Ovary (tissue), 7 donors: ENCODE measurements at regions not wholly inside any gene's neighbourhood (a gene's known extent, or its start where the extent isn't known, plus 50 kb on each side); places are given as distances from the start of the nearest gene placed in this dataset.

Experiments used
- DNase-seq, 5 donors: peaks; one replicate each; pipeline ENCODE4 v3.0.0-alpha.2; 2019 to 2020
- H3K27ac ChIP-seq, 2 donors: fragments of 200-600 bp; one replicate each; pipeline versions ENCODE4 v1.5.1 to v1.8.0; 2019 to 2022
- H3K27me3 ChIP-seq: fragments of 200-600 bp; one replicate; pipeline ENCODE4 v1.8.0; 2022
- H3K36me3 ChIP-seq: fragments of 200-600 bp; sonication (generic); one replicate; pipeline ENCODE4 v1.5.1; 2019
- H3K4me1 ChIP-seq: one replicate; pipeline ENCODE4 v1.8.1; 2013; ENCODE audit warnings: mild to moderate bottlenecking, moderate library complexity; ENCODE audit not compliant: insufficient read depth
- H3K4me3 ChIP-seq: fragments of 200-600 bp; sonication (generic); one replicate; pipeline ENCODE4 v1.5.1; 2017
- H3K9me3 ChIP-seq, 2 donors: fragments of 200-600 bp in 1 of 2; sonication (generic) in 1 of 2; one replicate each; pipeline versions ENCODE4 v1.5.1 to v1.8.1; 2013 to 2019; ENCODE audit warnings: mild to moderate bottlenecking in 1 of 2, moderate library complexity in 1 of 2
- EP300 ChIP-seq: sonication (generic); formaldehyde crosslinking; IDR thresholded peaks from one replicate; pipeline ENCODE4 v1.6.1; 2017; ENCODE audit warnings: antibody characterized with exemption
- POLR2A ChIP-seq: fragments of 450-650 bp; IDR thresholded peaks from one replicate; pipeline ENCODE4 v1.6.1; 2017; ENCODE audit warnings: antibody characterized with exemption, mild to moderate bottlenecking, moderate library complexity
- WGBS, 3 donors: extraction: QIAGEN DNeasy Blood & Tissue Kit in 1 of 3; methylation state at CpG; one replicate each; pipeline versions ENCODE4 v1.1.5 to v1.1.7; 2013 to 2017; 5-methylcytosine and 5-hydroxymethylcytosine counted together
- intact Hi-C, 4 donors: fragments of 100-400 bp; cut with DNase I; formaldehyde crosslinking; loops; one replicate each; pipeline versions ENCODE4 v1.11.0 to v1.15.1; 2022 to 2023
- TF ChIP-seq, protein P1 (sequence below), 3 donors: fragments of 450-650 bp in 2 of 3; fragments of 200-600 bp in 1 of 3; IDR thresholded peaks; one replicate each; pipeline versions ENCODE4 v1.5.1 to v1.8.0; 2016 to 2022; ENCODE audit warnings: antibody characterized with exemption in 3 of 3, mild to moderate bottlenecking in 1 of 3
- donor health status: DM: no; HTN: no; CAD: no; lungs with moderate emphysema.
- donor health status: DM: no; HTN: no; CAD: no.
- donor health status: Bipolar disorder and iron deficiency.
- donor health status: DM: no; HTN: no; CAD: no.
- donor health status: DM: yes; HTN: yes; CAD: no.

- H3K27ac ChIP-seq: no peak overlapping the region
- 69 to 78% (median 78%) methylated on average over 5 of the region's 5 CpGs for whole genome bisulfite sequencing, 3 donors
- TF ChIP-seq EP300 (no peak), POLR2A (no peak)
- TF ChIP-seq, protein P1, sequence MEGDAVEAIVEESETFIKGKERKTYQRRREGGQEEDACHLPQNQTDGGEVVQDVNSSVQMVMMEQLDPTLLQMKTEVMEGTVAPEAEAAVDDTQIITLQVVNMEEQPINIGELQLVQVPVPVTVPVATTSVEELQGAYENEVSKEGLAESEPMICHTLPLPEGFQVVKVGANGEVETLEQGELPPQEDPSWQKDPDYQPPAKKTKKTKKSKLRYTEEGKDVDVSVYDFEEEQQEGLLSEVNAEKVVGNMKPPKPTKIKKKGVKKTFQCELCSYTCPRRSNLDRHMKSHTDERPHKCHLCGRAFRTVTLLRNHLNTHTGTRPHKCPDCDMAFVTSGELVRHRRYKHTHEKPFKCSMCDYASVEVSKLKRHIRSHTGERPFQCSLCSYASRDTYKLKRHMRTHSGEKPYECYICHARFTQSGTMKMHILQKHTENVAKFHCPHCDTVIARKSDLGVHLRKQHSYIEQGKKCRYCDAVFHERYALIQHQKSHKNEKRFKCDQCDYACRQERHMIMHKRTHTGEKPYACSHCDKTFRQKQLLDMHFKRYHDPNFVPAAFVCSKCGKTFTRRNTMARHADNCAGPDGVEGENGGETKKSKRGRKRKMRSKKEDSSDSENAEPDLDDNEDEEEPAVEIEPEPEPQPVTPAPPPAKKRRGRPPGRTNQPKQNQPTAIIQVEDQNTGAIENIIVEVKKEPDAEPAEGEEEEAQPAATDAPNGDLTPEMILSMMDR (IDR thresholded peaks at IDR 0.05): no peak
- no peak overlapping the region for H3K4me3 ChIP-seq
- H3K27me3 ChIP-seq: no peaks in the 10 kb centered on the region
- no peaks in the 10 kb centered on the region for H3K4me1 ChIP-seq
- intact Hi-C loops: no loop called here
- no peaks in the 10 kb centered on the region for H3K36me3 ChIP-seq
- DNase-seq: no peak
- H3K9me3 ChIP-seq: no peaks in the 10 kb centered on the region
Observed at GRCh38 chr9:91489361-91489899, 65.8 kb upstream of the NFIL3 start.

DNA sequence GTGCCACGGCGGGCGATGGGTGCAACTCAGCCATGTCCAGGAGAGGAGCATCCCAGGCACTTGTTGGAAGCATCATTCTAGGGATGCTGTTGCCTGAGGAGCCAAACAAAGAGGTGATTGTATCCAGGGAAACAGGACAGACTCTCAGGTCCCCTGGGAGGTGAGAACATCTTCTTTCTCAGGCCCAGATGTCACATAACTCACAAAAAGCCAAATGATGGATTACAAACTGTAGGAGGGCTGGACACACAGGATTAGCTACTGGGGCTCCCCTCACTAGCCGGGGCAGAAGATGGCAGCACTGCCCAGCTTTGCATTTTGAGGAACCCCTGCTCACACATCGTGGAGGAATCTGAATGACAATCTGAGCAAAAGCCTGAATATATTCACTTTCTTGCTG lies 64.7 kb upstream of the NFIL3 start:
- no peaks in the 10 kb centered on the region for H3K9me3 ChIP-seq
- DNase-seq: no peak
- no peak overlapping the region for H3K4me3 ChIP-seq
- intact Hi-C loops: no loop called here
- H3K27ac ChIP-seq: no peak overlapping the region
- 82 to 89% (median 87%) methylated on average over 5 of the region's 5 CpGs for WGBS, 3 donors
- no peaks in the 10 kb centered on the region for H3K27me3 ChIP-seq
- H3K4me1 ChIP-seq: peaks cover 6% of the 10 kb centered on the region
- H3K36me3 ChIP-seq: no peaks in the 10 kb centered on the region
- TF ChIP-seq POLR2A (no peak), EP300 (no peak)
- TF ChIP-seq, protein P1 (IDR thresholded peaks at IDR 0.05): no peak

- DNase-seq: no peak
Observed at GRCh38 chr9:91486699-91487497, 63.3 kb upstream of the NFIL3 start.

GRCh38 chr9:91485006-91485405 lies 61.4 kb upstream of the NFIL3 start:
- H3K27ac ChIP-seq: no peak overlapping the region
- intact Hi-C loops: no loop called here

More at GRCh38 chr9:91486699-91487497, 63.3 kb upstream of the NFIL3 start:
- Histone ChIP-seq H3K4me3 (no peak overlapping the region), H3K27me3 (no peaks in the 10 kb centered on the region), H3K27ac (no peak overlapping the region), H3K4me1 (peaks cover 11% of the 10 kb centered on the region), H3K9me3 (no peaks in the 10 kb centered on the region), H3K36me3 (no peaks in the 10 kb centered on the region)
- 48 to 67% (median 58%) methylated on average over 6 of the region's 6 CpGs for WGBS, 3 donors
- TF ChIP-seq EP300 (no peak), POLR2A (no peak)
- TF ChIP-seq, protein P1 (IDR thresholded peaks at IDR 0.05): no peak
- intact Hi-C loops: no loop called here

More at GRCh38 chr9:91485006-91485405, 61.4 kb upstream of the NFIL3 start:
- DNase-seq: no peak
- Histone ChIP-seq H3K36me3 (no peaks in the 10 kb centered on the region), H3K27me3 (no peaks in the 10 kb centered on the region), H3K4me1 (peaks cover 11% of the 10 kb centered on the region), H3K4me3 (no peak overlapping the region), H3K9me3 (no peaks in the 10 kb centered on the region)
- TF ChIP-seq, protein P1 (IDR thresholded peaks at IDR 0.05): no peak
- TF ChIP-seq POLR2A: no peak
- no peak for TF ChIP-seq EP300
- 88 to 91% (median 89%) methylated on average over 5 of the region's 5 CpGs for WGBS, 3 donors
